Pancreas (tissue), 10 donors: ENCODE measurements at regions not wholly inside any gene's neighbourhood (a gene's known extent, or its start where the extent isn't known, plus 50 kb on each side); places are given as distances from the start of the nearest gene placed in this dataset.

Source experiments
- ATAC-seq, 4 donors: fragments of 200-7000 bp; cut with Tn5 transposase; one replicate each; pipeline versions ENCODE4 v1.8.0 to v1.9.1; 2020; ENCODE audit warnings: mild to moderate bottlenecking in 4 of 4, moderate library complexity in 4 of 4
- DNase-seq, 6 donors: peaks; one replicate each; pipeline ENCODE4 v3.0.0-alpha.2; 2020
- FAIRE-seq: peaks from 2 replicates; lab custom pipeline; 2012; peaks lifted over from hg19 to GRCh38; lab: Jason Lieb, UNC
- H3K27ac ChIP-seq, 4 donors: fragments of 200-600 bp; sonication (generic); 1 replicate in 3 of 4; 2 replicates in 1 of 4; pipeline versions ENCODE4 v1.5.0 to v1.8.0; 2020
- H3K27me3 ChIP-seq, 4 donors: fragments of 200-600 bp; one replicate each; pipeline ENCODE4 v1.8.0; 2021
- H3K36me3 ChIP-seq, 3 donors: fragments of 200-600 bp; sonication (generic) in 1 of 3; one replicate each; pipeline versions ENCODE4 v1.5.0 to v1.8.0; 2020 to 2021
- H3K4me1 ChIP-seq, 3 donors: fragments of 200-600 bp; one replicate each; pipeline ENCODE4 v1.8.0; 2021
- H3K4me3 ChIP-seq, 4 donors: fragments of 200-600 bp; sonication (generic) in 2 of 4; one replicate each; pipeline versions ENCODE4 v1.5.0 to v1.8.0; 2020 to 2021
- H3K9me3 ChIP-seq, 4 donors: fragments of 200-600 bp; one replicate each; pipeline ENCODE4 v1.8.0; 2021
- CTCF ChIP-seq, 4 donors: fragments of 200-600 bp; sonication (generic) in 3 of 4; IDR thresholded peaks; one replicate each; pipeline versions ENCODE4 v1.5.0 to v1.8.0; 2021; ENCODE audit warnings: antibody characterized with exemption in 4 of 4
- WGBS, 2 donors: extraction: QIAGEN DNeasy Blood & Tissue Kit; methylation state at CpG; one replicate each; pipeline ENCODE4 v1.1.7; 2013; 5-methylcytosine and 5-hydroxymethylcytosine counted together
- intact Hi-C, 3 donors: fragments of 100-400 bp; cut with DNase I; formaldehyde crosslinking; loops; one replicate each; pipeline versions ENCODE4 v1.11.1 to v1.14.2; 2022
- donor health status: healthy with polysubstance abuse.
- donor health status: DM: no; HTN: no; CAD: no; lungs with moderate emphysema.
- donor health status: DM: no; HTN: no; CAD: no.
- donor health status: control.
- donor health status: control.
- donor health status: Bipolar disorder and iron deficiency.
- donor health status: DM: yes; HTN: yes; CAD: no.
- donor health status: DM: no; HTN: no; CAD: no.
- donor health status: DM: no; HTN: no; CAD: no.
- donor health status: DM: yes; HTN: yes; CAD: no.

- intact Hi-C loops = no loop called here
- no peak for ATAC-seq
- no peak for FAIRE-seq
- no peak for TF ChIP-seq CTCF (IDR thresholded peaks at IDR 0.05)
- Histone ChIP-seq H3K4me1 (no peaks in the 10 kb centered on the region), H3K27ac (no peak overlapping the region), H3K9me3 (no peaks in the 10 kb centered on the region), H3K4me3 (no peak overlapping the region), H3K27me3 (no peaks in the 10 kb centered on the region), H3K36me3 (no peaks in the 10 kb centered on the region)
- no peak for DNase-seq
- 55 to 60% methylated on average over 3 of the region's 3 CpGs for WGBS, 2 donors
These were observed 482.8 kb upstream of the NCAM2 start for GRCh38 chr21:20515446-20515845.

- intact Hi-C loops = no loop called here
- Histone ChIP-seq H3K4me3 (no peak overlapping the region), H3K36me3 (no peaks in the 10 kb centered on the region), H3K27me3 (no peaks in the 10 kb centered on the region), H3K9me3 (no peaks in the 10 kb centered on the region), H3K27ac (no peak overlapping the region), H3K4me1 (no peaks in the 10 kb centered on the region)
- WGBS, 2 donors = 48 to 63% methylated on average over 3 of the region's 3 CpGs
- TF ChIP-seq CTCF (IDR thresholded peaks at IDR 0.05) = no peak
- no peak for DNase-seq
- FAIRE-seq = no peak
- no peak for ATAC-seq
These were observed 479.1 kb upstream of the NCAM2 start for GRCh38 chr21:20519076-20519475.

- FAIRE-seq (no peak), DNase-seq (no peak), ATAC-seq (no peak)
- no peaks in the 10 kb centered on the region for H3K27me3 ChIP-seq
- no peaks in the 10 kb centered on the region for H3K9me3 ChIP-seq
- 39 to 50% methylated on average over 1 of the region's 1 CpG for WGBS, 2 donors
- no peak overlapping the region for H3K27ac ChIP-seq
- no peaks in the 10 kb centered on the region for H3K4me1 ChIP-seq
- no peak for TF ChIP-seq CTCF (IDR thresholded peaks at IDR 0.05)
- intact Hi-C loops = no loop called here
- no peak overlapping the region for H3K4me3 ChIP-seq
- H3K36me3 ChIP-seq = no peaks in the 10 kb centered on the region
These were observed 475.6 kb upstream of the NCAM2 start for GRCh38 chr21:20522611-20523010.

- no peaks in the 10 kb centered on the region for H3K36me3 ChIP-seq
- no peak for TF ChIP-seq CTCF (IDR thresholded peaks at IDR 0.05)
- ATAC-seq (no peak), FAIRE-seq (no peak), DNase-seq (no peak)
- H3K4me1 ChIP-seq = no peaks in the 10 kb centered on the region
- intact Hi-C loops = no loop called here
- H3K27me3 ChIP-seq = no peaks in the 10 kb centered on the region
- H3K4me3 ChIP-seq = no peak overlapping the region
- H3K27ac ChIP-seq = no peak overlapping the region
- no peaks in the 10 kb centered on the region for H3K9me3 ChIP-seq
These were observed 475.0 kb upstream of the NCAM2 start for GRCh38 chr21:20523191-20523590.

- H3K27ac ChIP-seq = no peak overlapping the region
- H3K27me3 ChIP-seq = no peaks in the 10 kb centered on the region
- ATAC-seq (no peak), FAIRE-seq (no peak), DNase-seq (no peak)
- no peaks in the 10 kb centered on the region for H3K9me3 ChIP-seq
- H3K36me3 ChIP-seq = no peaks in the 10 kb centered on the region
- WGBS, 2 donors = 49 to 63% methylated on average over 5 of the region's 5 CpGs
- no peak overlapping the region for H3K4me3 ChIP-seq
- intact Hi-C loops = no loop called here
- TF ChIP-seq CTCF (IDR thresholded peaks at IDR 0.05) = no peak
- no peaks in the 10 kb centered on the region for H3K4me1 ChIP-seq
These were observed 470.3 kb upstream of the NCAM2 start for GRCh38 chr21:20527731-20528460.
